ENCODE measurements at regions not wholly inside any gene's neighbourhood (a gene's known extent, or its start where the extent isn't known, plus 50 kb on each side); places are given as distances from the start of the nearest gene placed in this dataset.
"Not testable (repeated sequence)": the region's sequence is repeated elsewhere in the genome, so short reads cannot be mapped to it uniquely, and the experiment has no call there.

DNA sequence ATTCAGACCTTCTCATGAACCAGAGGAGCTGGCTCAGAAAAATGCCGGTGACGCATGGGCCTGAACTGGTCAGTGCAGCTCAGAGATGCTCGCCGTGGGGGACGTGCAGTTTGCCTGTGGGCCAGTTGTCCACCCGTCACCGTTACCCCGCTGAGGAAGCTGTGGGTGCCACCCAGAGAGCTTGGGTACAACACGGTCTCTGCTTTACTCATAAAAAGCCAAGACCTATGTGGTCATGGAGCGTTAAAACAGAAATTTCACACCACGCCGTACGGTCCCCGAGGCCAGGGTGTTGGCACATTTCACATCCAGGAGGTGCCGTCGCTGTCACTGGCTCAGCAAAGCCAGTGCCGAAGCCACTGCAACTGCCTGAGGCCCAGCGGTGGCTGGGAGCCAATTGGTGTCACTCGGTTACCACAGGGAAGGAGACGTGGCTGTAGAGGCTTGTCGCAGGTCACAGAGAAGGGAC is 120.9 kb downstream of the METRNL start:
- Mint-ChIP-seq H3K36me3 (peaks cover 24% of the 10 kb centered on the region), H3K27ac (peak overlapping the region; percentile 99)
- peak; percentile 74 to 93 for DNase-seq (ENCODE audit: low spot score in 2 of 2)

DNA sequence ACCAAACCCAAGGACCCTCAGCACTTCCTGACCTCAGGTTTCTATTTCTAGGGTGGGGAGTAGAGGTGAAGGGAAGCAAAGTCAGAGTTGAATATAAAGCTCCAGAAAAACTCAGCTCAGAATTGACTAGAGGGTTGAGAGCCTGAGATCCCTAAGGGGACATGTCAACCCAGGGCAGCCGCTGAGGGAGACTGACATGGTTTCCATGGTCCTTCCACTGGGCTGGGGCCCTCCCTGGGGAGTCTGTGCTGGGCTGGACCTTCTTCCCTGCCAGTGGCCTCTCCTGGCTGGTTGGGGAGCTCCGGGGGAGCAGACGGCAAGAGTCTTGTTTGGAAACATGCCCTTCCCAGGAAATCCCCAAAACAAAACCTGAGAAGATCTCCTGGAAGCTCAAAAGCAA is 121.3 kb downstream of the METRNL start:
- Mint-ChIP-seq H3K27ac (peak overlapping the region; percentile 99), H3K36me3 (peaks cover 24% of the 10 kb centered on the region), H3K9me3 (no peaks in the 10 kb centered on the region), H3K4me3 (peak overlapping the region; percentile 78), H3K4me1 (peaks cover 75% of the 10 kb centered on the region)
- no peak for DNase-seq (ENCODE audit: low spot score in 2 of 2)
- no peak for ATAC-seq

More for the DNA sequence above, 120.9 kb downstream of the METRNL start:
- Mint-ChIP-seq H3K4me1 (peaks cover 76% of the 10 kb centered on the region), H3K4me3 (peak overlapping the region; percentile 78), H3K9me3 (no peaks in the 10 kb centered on the region)
- ATAC-seq = peak; percentile 86

DNA sequence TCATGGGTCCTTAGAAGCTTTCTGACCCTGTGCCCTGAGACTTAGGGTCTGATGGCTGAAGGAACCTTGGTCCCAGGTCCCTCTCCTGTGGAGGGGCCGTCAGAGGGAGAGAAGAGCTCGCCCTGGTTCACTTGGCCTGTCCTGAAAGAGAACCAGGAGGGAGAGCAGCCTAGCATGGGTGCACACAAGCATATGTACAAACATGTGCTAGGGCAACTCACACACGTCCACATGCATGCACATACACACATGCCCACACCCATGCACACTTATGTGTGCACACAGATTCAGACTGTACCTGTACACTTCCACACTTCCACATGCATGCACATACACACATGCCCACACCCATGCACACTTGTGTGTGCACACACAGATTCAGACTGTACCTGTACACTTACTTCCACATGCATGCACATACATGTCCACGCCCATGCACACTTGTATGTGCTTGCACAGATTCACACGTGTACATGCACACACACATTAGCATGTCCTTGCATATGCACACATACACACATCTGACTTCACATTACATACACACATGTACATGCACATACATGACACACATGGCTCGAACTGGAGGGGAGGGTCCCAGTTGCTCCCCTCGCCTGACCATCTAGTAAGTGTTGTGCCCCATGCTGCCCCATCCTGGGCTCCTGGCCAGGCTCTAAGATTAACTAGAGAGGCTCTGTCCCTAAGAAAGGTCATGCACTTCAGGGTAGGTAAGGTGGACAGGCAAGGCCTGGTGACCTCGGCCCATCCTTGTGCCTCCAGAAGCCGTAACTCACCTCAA is 122.0 kb downstream of the METRNL start:
- Mint-ChIP-seq H3K9me3 (no peaks in the 10 kb centered on the region), H3K4me1 (peaks cover 80% of the 10 kb centered on the region), H3K27ac (peak overlapping the region; percentile 99), H3K36me3 (peaks cover 24% of the 10 kb centered on the region), H3K4me3 (peak overlapping the region; percentile 78)
- DNase-seq (ENCODE audit: low spot score in 2 of 2) (peak in 1 of 2 donors; percentile 56), ATAC-seq (no peak)

DNA sequence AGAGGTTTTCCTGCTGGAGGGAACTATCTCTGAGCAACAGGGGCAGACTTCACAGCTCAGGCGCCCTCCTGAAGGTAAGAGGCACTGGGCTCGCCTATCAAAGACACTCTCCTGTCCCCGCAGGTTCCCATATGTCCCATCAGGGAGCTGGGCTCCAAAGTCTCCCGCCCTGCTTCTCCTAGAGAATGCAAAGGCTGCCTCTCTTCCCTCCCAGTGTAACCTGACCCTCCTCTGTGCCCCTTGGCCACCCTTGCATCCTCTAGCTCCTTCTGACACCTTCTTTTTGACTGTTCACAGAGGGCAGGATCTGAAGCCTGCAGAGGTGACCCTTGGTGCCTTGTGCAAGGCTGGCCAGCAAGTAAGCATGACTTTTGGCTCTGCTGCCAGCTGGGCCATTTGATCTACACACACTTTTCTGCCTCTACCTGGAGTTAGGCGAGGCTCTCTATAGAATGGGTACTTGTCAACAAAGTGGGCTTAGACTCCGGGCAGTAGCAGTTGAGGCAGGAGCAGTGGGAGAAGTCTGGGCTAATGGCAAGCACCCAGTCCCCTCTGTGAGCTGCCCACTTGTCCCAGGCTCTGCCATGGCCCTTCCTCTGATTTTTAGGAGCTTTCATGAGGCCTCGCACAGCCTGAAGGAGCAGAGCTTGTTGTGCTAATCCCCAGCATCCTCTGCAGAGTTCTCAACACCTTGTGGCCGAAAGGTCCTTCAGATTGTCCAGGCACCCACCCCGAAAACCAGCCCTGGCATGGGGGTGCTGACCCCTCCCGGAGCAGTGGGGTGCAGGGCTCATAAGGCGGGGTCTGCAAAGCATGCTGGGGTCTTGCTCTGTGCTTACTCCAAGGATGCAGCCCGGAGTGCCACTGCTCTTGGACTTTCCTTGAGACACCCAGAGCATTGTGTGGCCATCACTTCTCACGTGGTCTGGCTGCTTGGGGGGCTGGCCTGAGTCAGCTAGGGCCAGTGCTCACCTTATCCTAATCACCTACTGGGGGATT is 122.9 kb downstream of the METRNL start:
- ATAC-seq = no peak
- peaks cover 75% of the 10 kb centered on the region for H3K4me1 Mint-ChIP-seq
- peak overlapping the region; percentile 40 for H3K27ac Mint-ChIP-seq
- DNase-seq (ENCODE audit: low spot score in 2 of 2) = peak; percentile 2 to 60
- peaks cover 20% of the 10 kb centered on the region for H3K36me3 Mint-ChIP-seq
- H3K9me3 Mint-ChIP-seq = no peaks in the 10 kb centered on the region
- H3K4me3 Mint-ChIP-seq = peak overlapping the region; percentile 78

DNA sequence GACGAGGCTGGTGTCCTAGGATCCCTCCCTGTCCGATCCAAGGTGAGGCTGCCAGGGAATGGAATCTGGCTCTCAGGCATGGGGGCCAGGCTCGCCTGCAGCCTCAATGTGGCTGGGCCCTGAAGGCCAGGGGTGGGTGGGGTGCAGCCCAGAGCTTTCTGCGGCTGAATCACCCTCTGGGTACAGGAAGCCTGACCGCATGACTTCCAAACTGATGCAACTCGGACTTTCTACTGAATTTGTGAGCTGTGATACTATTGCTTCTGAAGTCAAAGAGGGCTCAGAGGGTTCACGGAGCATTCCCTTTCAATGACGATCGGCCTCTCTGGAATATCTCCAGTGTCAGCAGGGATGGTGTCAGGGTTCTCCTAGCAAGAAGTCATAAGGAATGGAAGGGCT is 123.7 kb downstream of the METRNL start:
- Mint-ChIP-seq H3K36me3 (peaks cover 20% of the 10 kb centered on the region), H3K4me3 (peak overlapping the region; percentile 0), H3K4me1 (peaks cover 70% of the 10 kb centered on the region), H3K9me3 (no peaks in the 10 kb centered on the region), H3K27ac (peak overlapping the region; percentile 4)
- ATAC-seq = no peak
- DNase-seq (ENCODE audit: low spot score in 2 of 2) = peak in 1 of 2 donors; percentile 2

DNA sequence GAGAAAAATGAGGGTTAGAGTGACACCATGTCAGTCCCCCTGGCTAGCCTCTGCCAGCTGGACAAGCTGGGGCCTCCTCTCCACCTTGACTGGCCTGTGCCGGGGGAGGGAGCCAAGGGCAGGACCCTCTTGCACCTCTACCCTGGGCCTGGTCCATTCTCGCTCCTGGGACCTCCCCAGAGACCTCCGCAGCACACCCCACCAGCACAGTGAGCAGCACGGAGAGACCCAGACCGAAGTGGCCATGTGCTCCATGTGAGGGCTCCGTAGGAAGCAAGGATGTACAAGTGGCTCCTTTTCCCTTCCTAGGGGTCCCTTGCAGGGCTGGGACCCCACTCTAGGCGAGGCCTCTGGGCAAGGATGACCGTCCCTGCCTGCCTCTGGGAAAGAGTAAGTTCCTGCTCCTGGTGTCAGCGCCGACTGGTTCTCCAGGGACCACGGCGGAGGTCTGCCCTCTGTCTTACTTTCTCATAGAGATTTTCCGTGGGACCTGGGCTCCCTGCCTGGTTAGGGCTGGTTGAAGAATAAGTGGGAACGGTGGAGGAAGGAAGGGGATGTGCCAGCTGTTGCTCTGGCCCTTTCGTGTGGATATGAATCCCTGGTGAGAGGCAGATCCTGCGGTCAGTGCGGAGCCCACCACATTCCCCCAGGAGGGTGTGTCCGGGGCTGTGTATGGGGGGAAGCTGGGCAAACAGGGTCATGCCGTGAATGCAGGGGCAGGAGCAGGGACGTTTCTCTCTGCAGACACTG is 124.2 kb downstream of the METRNL start:
- ATAC-seq (no peak), DNase-seq (ENCODE audit: low spot score in 2 of 2) (peak; percentile 2 to 53)
- H3K4me3 Mint-ChIP-seq = peak overlapping the region; percentile 0
- peaks cover 20% of the 10 kb centered on the region for H3K36me3 Mint-ChIP-seq
- H3K9me3 Mint-ChIP-seq = no peaks in the 10 kb centered on the region
- peak overlapping the region; percentile 4 for H3K27ac Mint-ChIP-seq
- H3K4me1 Mint-ChIP-seq = peaks cover 70% of the 10 kb centered on the region

DNA sequence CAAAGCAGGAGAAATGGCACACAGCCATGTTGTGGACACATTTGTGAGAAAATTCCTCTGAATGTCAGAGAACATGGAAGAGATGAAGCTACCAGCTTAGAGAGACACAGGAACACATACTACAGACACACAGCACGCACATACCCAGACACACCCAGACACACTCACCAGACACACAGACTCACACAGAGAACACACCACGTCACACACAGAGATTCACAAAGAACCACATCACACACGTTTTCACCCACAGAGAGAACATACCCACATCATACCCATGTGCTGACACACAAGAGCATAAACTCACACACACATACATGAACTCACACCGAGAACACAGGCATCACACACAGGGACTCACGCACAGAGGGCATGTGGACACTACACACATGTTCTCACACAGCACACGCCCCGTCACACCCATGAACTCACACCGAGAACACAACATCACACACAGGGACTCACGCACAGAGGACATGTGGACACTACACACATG is 124.9 kb downstream of the METRNL start:
- Mint-ChIP-seq H3K9me3 (no peaks in the 10 kb centered on the region), H3K27ac (peak overlapping the region; percentile 4), H3K36me3 (peaks cover 19% of the 10 kb centered on the region), H3K4me1 (peaks cover 63% of the 10 kb centered on the region), H3K4me3 (peak overlapping the region; percentile 0)
- ATAC-seq = no peak
- peak; percentile 1 to 48 for DNase-seq (ENCODE audit: low spot score in 2 of 2)

DNA sequence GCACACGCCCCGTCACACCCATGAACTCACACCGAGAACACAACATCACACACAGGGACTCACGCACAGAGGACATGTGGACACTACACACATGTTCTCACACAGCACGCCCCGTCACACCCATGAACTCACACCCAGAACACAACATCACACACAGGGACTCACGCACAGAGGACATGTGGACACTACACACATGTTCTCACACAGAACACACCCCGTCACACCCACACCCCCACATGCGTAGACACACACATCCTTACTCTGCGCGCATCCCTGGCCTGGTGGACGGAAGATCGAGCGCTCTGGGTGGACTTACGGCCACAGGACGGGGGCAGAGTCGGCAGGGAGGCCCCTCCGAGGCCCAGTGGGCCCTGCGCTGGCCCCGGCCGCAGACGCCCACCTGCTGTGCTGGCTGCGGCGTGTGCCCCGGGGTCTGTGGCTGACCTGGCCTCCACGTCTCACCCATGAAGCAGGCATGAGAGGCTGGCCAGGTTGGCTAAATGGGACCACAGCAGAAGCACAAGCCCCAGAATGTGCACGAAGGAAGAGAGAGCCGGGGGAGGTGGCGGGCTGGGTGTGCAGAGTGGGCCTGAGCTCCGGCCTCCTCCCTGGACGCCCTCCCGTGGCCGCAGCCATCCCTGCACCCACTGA is 125.5 kb downstream of the METRNL start:
- ATAC-seq = not testable (repeated sequence)
- peak; percentile 1 to 47 for DNase-seq (ENCODE audit: low spot score in 2 of 2)

DNA sequence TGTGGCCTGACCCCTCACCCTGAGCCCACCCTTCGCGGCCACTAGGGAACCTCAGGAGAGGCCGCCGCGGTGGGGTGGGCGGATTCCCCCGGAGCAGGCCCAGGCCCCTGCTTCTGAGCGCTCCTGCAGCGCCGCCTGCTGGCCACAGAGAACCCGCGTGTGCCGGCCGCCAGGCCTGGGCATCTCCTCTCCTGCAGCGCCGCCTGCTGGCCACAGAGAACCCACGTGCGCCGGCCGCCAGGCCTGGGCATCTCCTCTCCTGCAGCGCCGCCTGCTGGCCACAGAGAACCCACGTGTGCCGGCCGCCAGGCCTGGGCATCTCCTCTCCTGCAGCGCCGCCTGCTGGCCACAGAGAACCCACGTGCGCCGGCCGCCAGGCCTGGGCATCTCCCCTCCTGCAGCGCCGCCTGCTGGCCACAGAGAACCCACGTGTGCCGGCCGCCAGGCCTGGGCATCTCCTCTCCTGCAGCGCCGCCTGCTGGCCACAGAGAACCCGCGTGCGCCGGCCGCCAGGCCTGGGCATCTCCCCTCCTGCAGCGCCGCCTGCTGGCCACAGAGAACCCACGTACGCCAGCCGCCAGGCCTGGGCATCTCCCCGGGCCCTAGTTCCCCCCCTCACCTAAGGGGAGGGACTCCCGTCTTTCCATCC is 126.1 kb downstream of the METRNL start:
- not testable (repeated sequence) for H3K36me3 Mint-ChIP-seq, H3K9me3 Mint-ChIP-seq, ATAC-seq, H3K4me3 Mint-ChIP-seq
- DNase-seq (ENCODE audit: low spot score in 2 of 2) = peak; percentile 83 to 92
- Mint-ChIP-seq H3K4me1 (peaks cover 51% of the 10 kb centered on the region), H3K27ac (peak overlapping the region; percentile 21)

More for the DNA sequence above, 125.5 kb downstream of the METRNL start:
- Mint-ChIP-seq H3K4me3 (peak overlapping the region; percentile 0), H3K27ac (peak overlapping the region; percentile 4), H3K36me3 (peaks cover 13% of the 10 kb centered on the region), H3K4me1 (peaks cover 58% of the 10 kb centered on the region)
- H3K9me3 Mint-ChIP-seq = not testable (repeated sequence)

DNA sequence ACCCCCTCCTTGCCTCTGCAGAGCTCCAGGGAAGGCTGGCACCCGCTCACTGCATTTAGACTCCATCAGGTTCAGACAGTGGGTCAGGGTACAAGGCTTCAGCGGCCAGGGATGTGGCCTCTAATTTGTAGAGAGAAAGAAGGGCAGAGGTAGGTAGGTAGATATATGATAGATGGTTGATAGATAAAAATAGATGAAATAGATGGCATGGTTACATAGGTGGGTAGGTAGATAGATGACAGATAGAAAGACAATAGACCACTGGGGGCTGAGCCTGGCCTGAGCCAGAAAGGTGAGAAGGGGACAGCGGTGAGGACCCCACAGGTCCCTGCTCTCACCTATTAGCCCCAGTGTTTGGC is 126.6 kb downstream of the METRNL start:
- not testable (repeated sequence) for H3K4me3 Mint-ChIP-seq, H3K9me3 Mint-ChIP-seq, H3K36me3 Mint-ChIP-seq, ATAC-seq
- peak overlapping the region; percentile 21 for H3K27ac Mint-ChIP-seq
- H3K4me1 Mint-ChIP-seq = peaks cover 46% of the 10 kb centered on the region
- peak; percentile 1 to 48 for DNase-seq (ENCODE audit: low spot score in 2 of 2)

DNA sequence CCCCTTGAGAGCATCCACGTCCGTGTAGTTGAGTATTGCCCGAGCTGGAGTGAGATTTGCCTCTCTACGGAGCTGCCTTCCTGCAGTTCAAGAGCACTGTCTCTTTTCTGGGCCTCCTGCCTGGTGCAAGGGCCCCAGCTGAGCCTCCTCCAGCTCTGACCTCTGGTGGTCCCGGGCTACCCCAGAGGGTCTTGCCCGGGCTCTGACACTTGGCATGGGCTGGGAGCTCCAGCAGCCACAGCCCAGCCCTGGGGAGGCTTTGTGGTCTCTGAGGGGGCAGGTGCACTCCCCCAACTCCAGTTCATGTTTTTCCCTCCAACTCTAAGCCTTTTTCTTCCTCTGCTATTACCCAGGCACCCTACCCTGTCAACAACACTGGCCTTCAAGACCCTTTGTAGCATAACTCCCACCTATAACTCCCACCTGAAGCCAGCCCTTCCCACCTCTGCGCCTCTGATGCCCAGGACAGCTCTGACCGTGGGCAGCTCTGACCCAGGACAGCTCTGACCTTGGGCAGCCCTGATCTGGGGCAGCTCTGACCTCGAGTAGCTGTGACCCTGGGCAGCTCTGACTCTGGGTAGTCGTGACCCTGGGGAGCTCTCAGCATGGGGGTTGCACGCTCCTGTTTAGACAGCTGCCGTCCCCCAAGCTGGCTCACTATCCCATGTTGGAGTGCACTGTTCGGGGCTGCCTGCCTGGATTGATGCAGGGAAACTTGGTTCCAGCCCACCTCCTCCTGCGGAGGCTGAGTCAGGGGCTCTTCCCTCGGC is 127.6 kb downstream of the METRNL start:
- peak; percentile 1 to 43 for DNase-seq (ENCODE audit: low spot score in 2 of 2)
- H3K9me3 Mint-ChIP-seq, H3K4me3 Mint-ChIP-seq, ATAC-seq, H3K27ac Mint-ChIP-seq, H3K36me3 Mint-ChIP-seq: not testable (repeated sequence)
- peaks cover 36% of the 10 kb centered on the region for H3K4me1 Mint-ChIP-seq

DNA sequence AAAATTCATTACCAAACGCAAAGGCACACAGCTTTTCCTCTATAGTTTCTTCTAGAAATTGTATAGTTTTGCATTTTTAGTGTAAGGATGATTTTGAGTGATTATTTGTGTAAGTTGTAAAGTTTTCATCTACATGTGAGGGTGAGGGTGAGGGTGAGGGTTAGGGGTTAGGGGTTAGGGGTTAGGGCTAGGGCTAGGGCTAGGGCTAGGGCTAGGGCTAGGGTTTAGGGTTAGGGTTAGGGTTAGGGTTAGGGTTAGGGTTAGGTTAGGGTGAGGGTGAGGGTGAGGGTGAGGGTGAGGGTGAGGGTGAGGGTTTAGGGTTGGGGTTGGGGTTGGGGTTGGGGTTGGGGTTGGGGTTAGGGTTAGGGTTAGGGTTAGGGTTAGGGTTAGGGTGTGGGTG is 167.6 kb downstream of the METRNL start:
- not testable (repeated sequence) for H3K4me3 Mint-ChIP-seq, H3K9me3 Mint-ChIP-seq, H3K4me1 Mint-ChIP-seq, H3K36me3 Mint-ChIP-seq, ATAC-seq, H3K27ac Mint-ChIP-seq
- peak in 1 of 2 donors; percentile 49 for DNase-seq (ENCODE audit: low spot score in 2 of 2)

Data from stimulated activated effector memory CD8-positive, alpha-beta T cell treated with anti-CD3 and anti-CD28 coated beads, Interleukin-12 subunit alpha, Interleukin-12 subunit beta, amount 100 ng/mL, for 72 hours (primary cell).